OCI-LY7 (cell line): ENCODE measurements at regions not wholly inside any gene's neighbourhood (a gene's known extent, or its start where the extent isn't known, plus 50 kb on each side); places are given as distances from the start of the nearest gene placed in this dataset.

Experiments
- BruUV-seq: library from RNA; stranded (reverse); fragments of 400-500 nt; replicated peaks from 2 replicates; lab custom pipeline; 2021; lab: Mats Ljungman, UMichigan
- CTCF ChIA-PET: fragments of 300-600 bp; sonication (Branson Sonifier 250); formaldehyde crosslinking; loops from one replicate; lab custom pipeline; 2022; ENCODE audit warnings: antibody characterized with exemption; ENCODE audit not compliant: unreplicated experiment; lab: Charles Lee
- POLR2A ChIA-PET: fragments of 300-600 bp; sonication (Branson Sonifier 250); formaldehyde crosslinking; loops from one replicate; lab custom pipeline; 2022; ENCODE audit warnings: antibody characterized with exemption; lab: Charles Lee
- DNase-seq: peaks from one replicate; pipeline ENCODE4 v3.0.0-alpha.2; 2015; ENCODE audit warnings: low spot score
- H2AFZ ChIP-seq: fragments of 200-600 bp; sonication (generic), shearing (Covaris generic); 2 replicates; pipeline ENCODE4 v1.6.1; 2014; ENCODE audit warnings: mild to moderate bottlenecking, antibody characterized with exemption, low read length, moderate library complexity
- H3K27ac ChIP-seq: fragments of 200-600 bp; sonication (generic); 2 replicates; pipeline ENCODE4 v1.5.1; 2014; ENCODE audit warnings: mixed run types, low read depth, mild to moderate bottlenecking, moderate library complexity, low read length, inconsistent platforms; ENCODE audit not compliant: poor library complexity, severe bottlenecking
- H3K36me3 ChIP-seq: fragments of 200-600 bp; sonication (generic); 2 replicates; pipeline ENCODE4 v1.6.1; 2014; ENCODE audit warnings: mild to moderate bottlenecking, antibody characterized with exemption, low read length, moderate library complexity, mixed read lengths; ENCODE audit not compliant: insufficient read depth
- H3K4me1 ChIP-seq: fragments of 200-600 bp; sonication (generic); 2 replicates; pipeline ENCODE4 v1.5.1; 2014; ENCODE audit warnings: mild to moderate bottlenecking, low read length; ENCODE audit not compliant: insufficient read depth, poor library complexity, severe bottlenecking
- H3K4me2 ChIP-seq: fragments of 200-600 bp; sonication (generic); 2 replicates; pipeline ENCODE4 v1.6.1; 2014; ENCODE audit warnings: mild to moderate bottlenecking, low read length
- H3K4me3 ChIP-seq: fragments of 200-600 bp; sonication (generic); 2 replicates; pipeline ENCODE4 v1.5.1; 2014; ENCODE audit warnings: mild to moderate bottlenecking, low read depth, low read length; ENCODE audit not compliant: poor library complexity, severe bottlenecking
- H3K79me2 ChIP-seq: fragments of 200-600 bp; sonication (generic); 2 replicates; pipeline ENCODE4 v1.6.1; 2016; ENCODE audit warnings: low read depth, mild to moderate bottlenecking, low read length, moderate library complexity, mixed read lengths; ENCODE audit not compliant: insufficient read depth
- H3K9me2 ChIP-seq: fragments of 200-600 bp; sonication (generic); 2 replicates; pipeline ENCODE4 v1.6.1; 2016; ENCODE audit warnings: mild to moderate bottlenecking, low read length, mixed read lengths; ENCODE audit not compliant: insufficient read depth
- H3K9me3 ChIP-seq: fragments of 200-600 bp; sonication (generic); 2 replicates; pipeline ENCODE4 v1.6.1; 2014; ENCODE audit warnings: mild to moderate bottlenecking, mixed run types, low read length, mixed read lengths
- H4K20me1 ChIP-seq: fragments of 200-600 bp; sonication (generic); 2 replicates; pipeline ENCODE4 v1.6.1; 2014; ENCODE audit warnings: mild to moderate bottlenecking, antibody characterized with exemption, low read length, moderate library complexity, mixed read lengths; ENCODE audit not compliant: insufficient read depth
- EZH2phosphoT487 ChIP-seq: fragments of 200-600 bp; sonication (generic); IDR thresholded peaks from 2 replicates; pipeline ENCODE4 v1.6.1; 2018; ENCODE audit warnings: low read depth, borderline replicate concordance, mild to moderate bottlenecking, mixed run types, antibody characterized with exemption, low read length, moderate library complexity, mixed read lengths
- intact Hi-C: fragments of 100-400 bp; cut with micrococcal nuclease; formaldehyde crosslinking; loops from one replicate; pipeline ENCODE4 v1.10.0; 2022; ENCODE audit not compliant: unreplicated experiment
- TF ChIP-seq, protein P1 (sequence below): fragments of 200-600 bp; sonication (generic); conservative IDR thresholded peaks from 2 replicates; pipeline ENCODE4 v1.5.1; 2014; ENCODE audit warnings: mild to moderate bottlenecking, antibody characterized with exemption, low read length, moderate library complexity, mixed read lengths

DNA sequence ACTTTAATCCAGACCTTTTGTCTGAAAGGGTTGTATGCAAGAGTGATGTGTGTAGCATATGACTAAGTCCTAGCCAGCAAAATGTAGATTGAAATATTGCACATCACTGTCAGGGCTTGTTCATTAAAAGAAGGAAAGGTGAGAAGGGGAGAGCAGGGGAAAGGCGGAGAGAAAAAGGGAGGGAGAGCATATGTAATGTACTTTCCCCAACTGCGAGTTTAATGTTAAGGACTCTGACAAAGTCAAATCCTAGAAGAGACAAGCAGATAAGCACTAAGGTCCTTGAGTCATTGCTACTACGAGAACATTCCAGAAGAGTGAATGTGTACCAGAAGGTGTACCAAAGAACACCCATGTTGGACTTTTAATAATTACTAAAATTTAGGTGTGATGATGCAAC lies 1336.7 kb downstream of the NSUN3 start:
- ChIA-PET POLR2A (no interaction called here), CTCF (no interaction called here)
- H4K20me1 ChIP-seq: no peaks in the 10 kb centered on the region
- no peaks in the 10 kb centered on the region; the same call in 1 of the 2 replicates for H3K9me2 ChIP-seq
- TF ChIP-seq EZH2phosphoT487: no peak
- TF ChIP-seq, protein P1, sequence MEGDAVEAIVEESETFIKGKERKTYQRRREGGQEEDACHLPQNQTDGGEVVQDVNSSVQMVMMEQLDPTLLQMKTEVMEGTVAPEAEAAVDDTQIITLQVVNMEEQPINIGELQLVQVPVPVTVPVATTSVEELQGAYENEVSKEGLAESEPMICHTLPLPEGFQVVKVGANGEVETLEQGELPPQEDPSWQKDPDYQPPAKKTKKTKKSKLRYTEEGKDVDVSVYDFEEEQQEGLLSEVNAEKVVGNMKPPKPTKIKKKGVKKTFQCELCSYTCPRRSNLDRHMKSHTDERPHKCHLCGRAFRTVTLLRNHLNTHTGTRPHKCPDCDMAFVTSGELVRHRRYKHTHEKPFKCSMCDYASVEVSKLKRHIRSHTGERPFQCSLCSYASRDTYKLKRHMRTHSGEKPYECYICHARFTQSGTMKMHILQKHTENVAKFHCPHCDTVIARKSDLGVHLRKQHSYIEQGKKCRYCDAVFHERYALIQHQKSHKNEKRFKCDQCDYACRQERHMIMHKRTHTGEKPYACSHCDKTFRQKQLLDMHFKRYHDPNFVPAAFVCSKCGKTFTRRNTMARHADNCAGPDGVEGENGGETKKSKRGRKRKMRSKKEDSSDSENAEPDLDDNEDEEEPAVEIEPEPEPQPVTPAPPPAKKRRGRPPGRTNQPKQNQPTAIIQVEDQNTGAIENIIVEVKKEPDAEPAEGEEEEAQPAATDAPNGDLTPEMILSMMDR: no peak
- no peaks in the 10 kb centered on the region for H3K9me3 ChIP-seq
- DNase-seq: no peak
- H3K27ac ChIP-seq: no peak overlapping the region
- H3K79me2 ChIP-seq: no peaks in the 10 kb centered on the region
- no TSS peak for BruUV-seq
- H3K4me2 ChIP-seq: no peak overlapping the region
- intact Hi-C loops: no loop called here
- H3K4me1 ChIP-seq: no peaks in the 10 kb centered on the region
- no peaks in the 10 kb centered on the region for H3K36me3 ChIP-seq
- no peak overlapping the region for H2AFZ ChIP-seq
- H3K4me3 ChIP-seq: no peak overlapping the region

DNA sequence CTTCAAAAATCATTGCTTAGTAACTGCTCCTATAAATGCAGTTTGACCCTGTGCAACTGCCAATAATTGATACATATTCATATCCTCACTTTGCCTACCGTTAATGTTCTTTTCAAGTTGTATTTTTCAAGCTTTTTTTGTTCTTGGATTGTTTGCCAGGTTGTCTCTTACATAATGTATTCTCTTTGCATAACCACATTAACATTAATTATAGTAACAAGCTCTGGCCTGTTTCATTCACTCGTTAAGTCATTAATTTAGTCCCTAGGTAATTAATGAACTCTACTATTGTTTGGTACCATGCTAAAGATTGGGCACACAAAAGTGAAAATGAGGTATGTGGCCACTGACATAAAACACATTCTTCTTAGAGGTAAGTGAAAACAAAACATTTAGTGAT lies 1338.8 kb downstream of the NSUN3 start:
- intact Hi-C loops: no loop called here
- Histone ChIP-seq H3K4me3 (no peak overlapping the region), H3K9me3 (no peaks in the 10 kb centered on the region), H3K4me2 (no peak overlapping the region), H2AFZ (no peak overlapping the region), H4K20me1 (no peaks in the 10 kb centered on the region), H3K4me1 (no peaks in the 10 kb centered on the region), H3K36me3 (no peaks in the 10 kb centered on the region), H3K79me2 (no peaks in the 10 kb centered on the region), H3K27ac (no peak overlapping the region), H3K9me2 (no peaks in the 10 kb centered on the region; the same call in 1 of the 2 replicates)
- ChIA-PET POLR2A (interaction anchor here (0.6 kb wide), 1 partner anchor 57 kb away, joined by 3 read pairs; no protein-coding TSS in a partner anchor), CTCF (no interaction called here)
- BruUV-seq: no TSS peak
- no peak for TF ChIP-seq EZH2phosphoT487
- TF ChIP-seq, protein P1: no peak
- DNase-seq: no peak

DNA sequence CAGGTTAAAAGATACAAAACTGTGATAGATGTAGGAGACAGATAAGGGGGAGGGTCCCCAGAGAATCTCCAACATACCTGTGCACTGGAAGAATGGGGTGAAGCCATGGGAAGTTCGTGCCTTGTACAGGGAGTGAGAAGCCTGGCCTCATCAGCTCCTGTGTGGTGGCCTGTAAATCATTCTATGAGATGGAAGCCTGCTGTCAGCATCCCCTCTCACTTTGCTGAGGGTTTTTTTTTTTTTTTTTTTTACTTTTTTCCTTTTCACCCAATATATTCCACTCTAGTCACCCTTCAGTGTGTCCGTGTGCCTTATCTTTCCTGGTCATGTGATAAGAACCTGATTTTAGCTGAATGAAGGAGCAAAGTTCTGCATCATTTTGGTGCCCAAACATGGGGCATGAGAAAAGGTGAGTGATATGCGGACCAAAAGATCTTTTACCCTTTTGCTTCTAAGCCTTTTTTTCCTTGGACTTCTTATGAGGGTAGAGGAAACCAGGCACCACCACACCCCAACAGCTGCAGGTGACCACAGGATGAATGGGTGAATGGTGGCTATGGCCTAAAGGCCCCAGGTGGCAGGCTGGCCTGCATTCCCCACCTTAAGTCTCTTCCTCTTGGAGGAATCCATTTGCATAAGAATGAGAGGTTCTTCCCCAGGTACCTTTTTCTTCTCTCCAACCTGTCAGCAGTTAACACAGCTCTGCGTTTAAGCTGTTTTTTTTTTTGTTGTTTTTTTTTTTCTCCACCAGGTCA lies 1345.0 kb downstream of the NSUN3 start:
- POLR2A ChIA-PET: interaction anchor here (0.6 to 1.2 kb wide), 3 partner anchors 27 to 301 kb away, joined by 5 read pairs; no protein-coding TSS in a partner anchor
- H3K79me2 ChIP-seq: no peaks in the 10 kb centered on the region
- intact Hi-C loops: no loop called here
- no peaks in the 10 kb centered on the region for H4K20me1 ChIP-seq
- BruUV-seq: no TSS peak
- TF ChIP-seq EZH2phosphoT487: no peak
- TF ChIP-seq, protein P1: no peak
- H3K9me2 ChIP-seq: no peaks in the 10 kb centered on the region; the same call in 1 of the 2 replicates
- H3K9me3 ChIP-seq: no peaks in the 10 kb centered on the region
- H3K27ac ChIP-seq: no peak overlapping the region
- no peak for DNase-seq
- H2AFZ ChIP-seq: no peak overlapping the region
- H3K36me3 ChIP-seq: no peaks in the 10 kb centered on the region
- H3K4me3 ChIP-seq: no peak overlapping the region
- CTCF ChIA-PET: no interaction called here
- no peaks in the 10 kb centered on the region for H3K4me1 ChIP-seq
- no peak overlapping the region for H3K4me2 ChIP-seq
